Astrocyte of the cerebellum (primary cell): ENCODE measurements at regions not wholly inside any gene's neighbourhood (a gene's known extent, or its start where the extent isn't known, plus 50 kb on each side); places are given as distances from the start of the nearest gene placed in this dataset.
A peak's percentile ranks its signal among the peaks of the same experiment; 100 is the strongest.

Experiments used
- DNase-seq: peaks from one replicate; pipeline ENCODE4 v3.0.0-alpha.2; 2011; ENCODE audit warnings: low read depth
- H3K4me3 ChIP-seq: 2 replicates; pipeline ENCODE4 v1.5.1; 2011; ENCODE audit warnings: mild to moderate bottlenecking, low read depth, low read length, moderate library complexity
- in situ Hi-C: cut with HindIII; loops from 2 replicates; pipeline ENCODE4 v1.10.0; 2017; ENCODE audit warnings: low sequenced_read_pairs
- TF ChIP-seq, protein P1 (sequence below): IDR thresholded peaks from 2 replicates; pipeline ENCODE4 v1.5.1; 2012; ENCODE audit warnings: low read length, low read depth, moderate library complexity, mild to moderate bottlenecking; ENCODE audit errors: missing control alignments

DNA sequence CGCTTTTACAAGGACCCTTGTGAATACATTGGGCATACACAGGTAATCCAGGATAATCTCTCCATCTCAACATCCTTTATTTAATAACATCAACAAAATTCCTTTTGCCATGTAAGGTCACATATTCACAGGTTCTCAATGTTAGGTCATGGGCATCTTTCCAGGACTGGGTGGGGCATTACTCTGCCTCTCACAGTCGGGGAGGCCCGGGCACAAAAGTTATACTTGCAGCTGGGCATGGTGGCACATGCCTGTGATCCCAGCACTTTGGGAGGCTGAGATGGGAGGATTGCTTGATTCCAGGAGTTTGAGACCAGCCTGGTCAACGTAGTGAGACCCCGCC lies 93.7 kb upstream of the AP1S2 start:
- H3K4me3 ChIP-seq = no peak overlapping the region
- in situ Hi-C loops = no loop called here
- TF ChIP-seq, protein P1, sequence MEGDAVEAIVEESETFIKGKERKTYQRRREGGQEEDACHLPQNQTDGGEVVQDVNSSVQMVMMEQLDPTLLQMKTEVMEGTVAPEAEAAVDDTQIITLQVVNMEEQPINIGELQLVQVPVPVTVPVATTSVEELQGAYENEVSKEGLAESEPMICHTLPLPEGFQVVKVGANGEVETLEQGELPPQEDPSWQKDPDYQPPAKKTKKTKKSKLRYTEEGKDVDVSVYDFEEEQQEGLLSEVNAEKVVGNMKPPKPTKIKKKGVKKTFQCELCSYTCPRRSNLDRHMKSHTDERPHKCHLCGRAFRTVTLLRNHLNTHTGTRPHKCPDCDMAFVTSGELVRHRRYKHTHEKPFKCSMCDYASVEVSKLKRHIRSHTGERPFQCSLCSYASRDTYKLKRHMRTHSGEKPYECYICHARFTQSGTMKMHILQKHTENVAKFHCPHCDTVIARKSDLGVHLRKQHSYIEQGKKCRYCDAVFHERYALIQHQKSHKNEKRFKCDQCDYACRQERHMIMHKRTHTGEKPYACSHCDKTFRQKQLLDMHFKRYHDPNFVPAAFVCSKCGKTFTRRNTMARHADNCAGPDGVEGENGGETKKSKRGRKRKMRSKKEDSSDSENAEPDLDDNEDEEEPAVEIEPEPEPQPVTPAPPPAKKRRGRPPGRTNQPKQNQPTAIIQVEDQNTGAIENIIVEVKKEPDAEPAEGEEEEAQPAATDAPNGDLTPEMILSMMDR = no peak
- no peak for DNase-seq

DNA sequence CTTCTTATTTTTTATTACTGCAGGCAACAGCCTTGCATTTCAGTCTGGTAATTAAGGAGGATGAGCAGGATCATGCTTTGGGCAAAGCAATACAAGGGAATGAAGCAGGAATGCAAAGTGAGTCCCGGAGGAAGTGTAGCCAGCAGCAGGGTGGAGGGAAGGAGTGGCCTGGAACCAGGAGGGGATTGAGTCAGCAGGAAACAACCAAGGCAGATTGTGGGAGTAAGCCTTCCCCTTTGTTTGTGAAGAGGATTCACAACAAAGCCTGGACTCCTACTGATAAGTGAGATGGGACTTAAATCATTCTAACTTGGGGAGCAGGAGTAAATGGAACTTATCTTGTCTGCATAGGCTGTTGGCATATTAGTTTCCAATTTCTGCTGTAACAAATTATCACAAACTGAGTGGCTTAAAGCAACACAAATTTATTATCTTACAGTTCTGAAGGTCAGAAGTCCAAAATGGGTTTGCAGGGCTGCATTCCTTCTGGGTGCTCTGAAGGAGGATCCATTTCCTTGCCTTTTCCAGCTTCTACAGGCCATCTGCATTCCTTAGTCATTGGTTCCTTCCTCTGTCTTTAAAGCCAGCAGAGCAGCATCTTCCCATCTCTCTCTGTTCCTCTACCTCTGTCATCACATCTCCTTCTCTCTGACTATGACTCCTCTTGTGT lies 93.2 kb upstream of the AP1S2 start:
- in situ Hi-C loops = no loop called here
- TF ChIP-seq, protein P1 = no peak
- no peak overlapping the region for H3K4me3 ChIP-seq
- no peak for DNase-seq

DNA sequence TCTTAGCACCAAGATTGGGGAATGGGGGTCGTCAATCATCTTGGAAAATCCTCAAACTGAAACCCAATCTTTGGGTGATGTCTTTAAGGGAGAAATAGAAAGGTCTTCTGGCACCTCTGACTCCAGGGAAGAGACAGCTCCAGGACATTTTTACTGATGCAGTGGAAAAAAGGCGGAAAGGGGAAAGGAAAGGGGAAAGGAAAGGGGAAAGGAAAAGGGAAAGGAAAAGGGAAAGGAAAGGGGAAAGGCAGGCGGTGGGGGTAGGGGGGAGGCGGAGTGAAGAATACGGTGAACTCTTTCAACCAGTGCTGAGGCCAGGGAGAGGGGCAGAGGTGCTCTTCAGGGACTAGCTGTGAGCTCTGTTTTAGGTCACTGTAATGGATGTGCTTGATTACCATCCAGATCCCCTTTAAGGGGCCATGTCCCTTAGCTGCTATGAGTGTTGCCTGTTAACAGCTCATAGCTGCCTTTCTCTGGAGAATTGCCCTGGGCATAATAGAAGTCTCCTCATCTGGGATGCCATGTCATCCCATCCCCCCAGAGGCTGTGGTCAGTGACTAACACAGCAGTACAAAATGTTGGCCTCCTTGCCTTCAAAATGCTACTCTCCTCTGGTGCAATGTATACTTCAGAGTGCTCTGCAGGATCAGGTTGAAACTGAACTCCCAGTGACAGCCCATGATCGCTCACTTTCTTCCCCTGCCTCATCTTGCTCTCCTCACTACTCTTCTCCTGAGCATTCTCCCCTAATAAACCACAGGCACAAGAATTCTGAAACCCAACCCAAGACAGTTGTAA lies 92.4 kb upstream of the AP1S2 start:
- peak; percentile 60 for DNase-seq
- no peak overlapping the region for H3K4me3 ChIP-seq
- TF ChIP-seq, protein P1 = no peak
- in situ Hi-C loops = no loop called here

DNA sequence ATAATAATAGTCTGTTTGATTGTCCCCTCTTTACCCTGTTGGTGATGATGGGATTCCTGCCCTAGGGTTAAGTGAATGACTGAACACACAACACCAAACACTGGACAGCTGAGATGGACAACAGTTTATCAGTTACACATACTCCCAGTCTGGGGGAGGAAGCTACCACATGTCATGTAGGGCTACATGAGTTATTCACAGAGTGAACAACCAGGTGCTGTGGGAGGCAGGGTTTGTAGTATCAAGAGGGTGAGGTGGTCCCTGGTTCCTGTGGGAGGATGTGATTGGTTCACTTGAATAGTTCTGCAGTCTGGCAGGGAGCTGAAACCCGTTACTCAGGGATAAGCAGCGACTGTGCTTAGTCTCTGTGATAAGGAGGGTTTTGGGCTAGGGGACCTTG lies 88.8 kb upstream of the AP1S2 start:
- DNase-seq = no peak
- no peak overlapping the region for H3K4me3 ChIP-seq
- TF ChIP-seq, protein P1 = no peak
- in situ Hi-C loops = no loop called here

DNA sequence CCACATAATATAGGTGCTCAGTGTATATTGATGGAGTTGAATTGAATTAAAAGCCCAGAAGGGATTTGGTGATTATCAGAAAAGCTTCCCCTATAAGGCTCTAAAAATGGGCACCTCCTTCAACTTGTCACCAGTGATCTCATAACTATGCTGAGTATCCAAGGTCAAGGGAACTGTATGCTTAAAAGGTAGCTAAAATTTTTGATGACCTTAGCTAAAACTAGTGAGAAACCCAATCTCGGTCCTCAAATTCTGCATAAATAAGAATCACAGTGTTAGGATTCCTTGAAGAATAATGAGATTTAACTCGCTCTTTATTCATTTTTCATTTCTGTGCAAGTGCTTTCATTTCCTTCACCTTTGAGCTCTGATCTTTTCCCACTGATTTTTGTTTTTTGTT lies 87.7 kb upstream of the AP1S2 start:
- TF ChIP-seq, protein P1 = no peak
- H3K4me3 ChIP-seq = no peak overlapping the region
- no peak for DNase-seq
- in situ Hi-C loops = no loop called here

DNA sequence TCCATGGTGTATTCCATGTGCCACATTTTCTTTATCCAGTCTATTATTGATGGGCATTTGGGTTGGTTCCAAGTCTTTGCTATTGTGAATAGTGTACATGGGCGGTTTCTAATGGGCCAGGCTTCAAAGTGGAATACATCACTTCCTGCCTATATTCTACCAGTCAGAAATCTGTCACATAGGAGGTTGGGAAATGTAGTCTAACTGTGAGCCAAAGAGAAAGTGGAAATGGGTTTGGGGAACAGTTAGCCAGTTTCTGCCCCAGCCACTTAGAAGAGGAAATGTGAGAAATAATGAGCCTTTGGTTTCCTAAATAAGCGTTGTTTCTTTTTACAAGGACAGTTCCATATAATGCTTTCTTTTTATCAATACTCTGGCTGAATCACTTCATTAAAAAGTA lies 85.1 kb upstream of the AP1S2 start:
- no peak for DNase-seq
- H3K4me3 ChIP-seq = no peak overlapping the region
- in situ Hi-C loops = no loop called here

More for the DNA sequence above, 85.1 kb upstream of the AP1S2 start:
- TF ChIP-seq, protein P1 = no peak
